ENCODE measurements at regions not wholly inside any gene's neighbourhood (a gene's known extent, or its start where the extent isn't known, plus 50 kb on each side); places are given as distances from the start of the nearest gene placed in this dataset.

- no peak for DNase-seq (ENCODE audit: extremely low read depth, low read depth)
- TF ChIP-seq CTCF (IDR thresholded peaks at IDR 0.05; ENCODE audit: low read depth, low read length): no peak
These were observed 398.0 kb downstream of the CPS1 start for GRCh38 chr2:210954386-210954907.

- no peak for TF ChIP-seq CTCF (IDR thresholded peaks at IDR 0.05; ENCODE audit: low read depth, low read length)
- no peak for DNase-seq (ENCODE audit: extremely low read depth, low read depth)
These were observed 399.2 kb downstream of the CPS1 start for GRCh38 chr2:210955591-210955990.

GRCh38 chr2:210956101-210956500 is 399.7 kb downstream of the CPS1 start:
- TF ChIP-seq CTCF (IDR thresholded peaks at IDR 0.05; ENCODE audit: low read depth, low read length): no peak
- DNase-seq (ENCODE audit: extremely low read depth, low read depth): no peak

GRCh38 chr2:210961249-210961648 is 404.9 kb downstream of the CPS1 start:
- TF ChIP-seq CTCF (IDR thresholded peaks at IDR 0.05; ENCODE audit: low read depth, low read length): no peak
- DNase-seq (ENCODE audit: extremely low read depth, low read depth): no peak

GRCh38 chr2:210963386-210963785 is 407.0 kb downstream of the CPS1 start:
- no peak for DNase-seq (ENCODE audit: extremely low read depth, low read depth)
- TF ChIP-seq CTCF (IDR thresholded peaks at IDR 0.05; ENCODE audit: low read depth, low read length): no peak

GRCh38 chr2:210964141-210964764 is 407.9 kb downstream of the CPS1 start:
- TF ChIP-seq CTCF (IDR thresholded peaks at IDR 0.05; ENCODE audit: low read depth, low read length): no peak
- DNase-seq (ENCODE audit: extremely low read depth, low read depth): no peak

GRCh38 chr2:210965472-210965871 is 409.1 kb downstream of the CPS1 start:
- no peak for DNase-seq (ENCODE audit: extremely low read depth, low read depth)

More at GRCh38 chr2:210965472-210965871, 409.1 kb downstream of the CPS1 start:
- no peak for TF ChIP-seq CTCF (IDR thresholded peaks at IDR 0.05; ENCODE audit: low read depth, low read length)

All from AG09319 (cell line).